ENCODE measurements at regions not wholly inside any gene's neighbourhood (a gene's known extent, or its start where the extent isn't known, plus 50 kb on each side); places are given as distances from the start of the nearest gene placed in this dataset.
A peak's percentile ranks its signal among the peaks of the same experiment; 100 is the strongest.

DNA sequence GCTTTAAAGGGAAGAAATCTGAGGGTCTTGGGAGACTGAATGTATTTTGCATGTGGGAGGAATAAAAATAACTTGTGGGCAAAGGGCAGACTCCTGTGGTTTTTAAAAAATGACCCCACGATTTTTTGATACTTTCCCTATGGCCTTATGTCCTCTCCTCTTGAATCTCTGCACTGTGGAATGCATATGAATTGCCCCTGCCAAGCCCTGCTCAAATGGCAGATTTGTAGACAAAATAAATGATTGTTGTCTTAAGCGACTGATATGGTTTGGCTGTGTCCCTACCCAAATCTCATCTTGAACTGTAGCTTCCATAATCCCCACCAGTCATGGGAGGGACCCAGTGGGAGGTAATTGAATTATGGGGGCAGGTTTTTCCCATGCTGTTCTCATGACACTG lies 223.8 kb downstream of the DACT1 start:
- DNase-seq = no peak

DNA sequence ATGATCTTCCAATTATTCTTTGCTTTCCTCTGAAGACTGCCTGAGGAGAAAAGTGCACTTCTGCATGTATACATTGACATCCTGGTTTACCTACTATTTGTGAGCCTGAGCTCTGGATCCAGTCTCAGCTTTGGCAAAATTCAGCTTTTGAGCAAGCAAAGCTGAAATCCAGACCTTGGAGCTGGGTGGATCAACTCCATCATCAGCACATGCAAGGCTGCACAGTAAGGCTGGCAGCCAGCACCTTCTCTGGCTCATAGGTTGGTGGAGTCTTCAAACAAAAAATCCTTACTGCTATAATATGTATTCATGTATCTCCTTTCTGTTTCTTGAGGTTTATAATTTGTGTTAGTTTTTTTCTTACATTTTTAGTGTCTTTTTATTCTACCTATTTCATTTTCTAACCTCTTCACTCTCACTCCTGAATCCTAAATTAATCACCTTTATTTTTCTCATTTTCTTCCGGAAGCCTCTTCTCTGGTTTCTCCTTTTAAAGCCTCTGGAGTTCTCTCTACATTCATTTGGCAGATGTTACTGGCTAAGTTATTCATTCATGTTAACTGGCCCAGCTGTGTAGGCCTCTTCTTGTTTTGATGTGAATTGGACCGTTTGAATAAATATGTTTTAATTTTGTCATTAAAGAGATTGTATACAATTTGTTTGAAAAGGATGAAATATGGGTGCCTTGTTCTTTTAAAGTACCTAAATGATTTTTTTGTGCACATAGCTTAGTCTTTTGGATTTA lies 224.8 kb downstream of the DACT1 start:
- DNase-seq = no peak

DNA sequence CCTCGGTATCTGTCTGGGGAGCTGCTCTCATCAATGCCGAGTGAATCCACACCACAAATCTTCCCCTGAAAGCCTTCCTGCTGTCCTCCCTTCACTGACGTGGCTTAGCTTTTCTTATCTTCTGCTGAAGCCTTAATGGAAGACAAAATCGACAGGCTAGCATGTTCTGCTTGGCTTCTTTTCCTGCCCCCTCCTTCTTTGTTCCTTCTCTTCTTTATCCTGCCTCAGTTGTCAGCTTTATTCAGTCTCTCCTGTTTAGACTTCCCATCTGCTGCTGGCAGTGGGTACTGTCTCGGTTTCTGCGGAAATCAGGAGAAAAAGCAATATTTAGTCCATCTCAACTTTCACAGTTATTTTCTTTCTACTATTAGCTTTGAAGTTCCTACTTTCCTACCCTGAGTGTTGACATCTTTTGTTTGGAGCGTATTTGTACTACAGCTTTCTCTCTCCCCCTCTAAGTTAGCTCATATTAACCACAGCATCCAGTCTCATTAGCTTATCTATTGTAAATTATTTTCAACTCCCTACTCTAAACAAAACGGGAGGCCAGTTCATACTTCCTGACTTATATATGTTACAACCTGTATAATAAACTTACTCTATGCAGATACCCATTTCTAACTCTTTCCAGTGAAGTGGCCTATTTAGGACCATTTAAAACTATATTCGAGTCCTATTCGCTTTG lies 226.0 kb downstream of the DACT1 start:
- peak; percentile 21 for DNase-seq

DNA sequence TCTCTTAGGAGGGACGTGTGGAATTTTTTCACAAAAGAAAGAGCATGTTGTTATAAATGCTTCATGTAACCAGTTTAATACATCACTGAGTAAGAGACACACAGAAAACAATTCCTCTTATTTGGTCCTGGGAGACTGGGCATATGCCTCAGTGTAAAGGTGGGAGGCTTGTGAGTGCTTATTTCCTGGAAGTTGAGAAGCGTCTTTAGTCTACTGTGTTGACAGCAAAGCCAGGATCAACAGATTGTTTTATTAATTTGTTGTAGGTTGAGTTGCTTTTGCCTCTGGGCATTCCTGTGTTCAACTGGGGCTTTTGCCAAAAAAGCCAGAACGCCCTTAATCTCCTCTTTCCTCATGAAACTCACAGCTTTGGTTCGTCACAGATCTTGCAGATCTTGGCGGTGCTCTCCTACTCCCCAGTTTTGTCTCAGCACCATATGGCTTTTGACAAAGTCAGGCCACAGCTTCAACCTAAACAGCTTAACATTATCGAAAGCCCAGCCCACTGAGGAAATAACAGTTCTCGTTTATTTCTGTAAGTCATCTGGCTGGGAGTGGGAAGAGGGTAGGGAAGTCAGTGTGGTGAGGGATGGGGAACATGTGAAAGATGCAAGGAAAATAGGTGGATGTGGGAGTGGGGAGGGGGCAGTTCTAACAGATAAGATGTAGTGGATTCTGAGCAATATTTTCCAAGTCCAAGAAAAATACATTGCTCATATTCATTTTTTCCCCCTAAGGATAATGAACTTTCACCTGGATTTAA lies 227.2 kb downstream of the DACT1 start:
- DNase-seq = no peak

DNA sequence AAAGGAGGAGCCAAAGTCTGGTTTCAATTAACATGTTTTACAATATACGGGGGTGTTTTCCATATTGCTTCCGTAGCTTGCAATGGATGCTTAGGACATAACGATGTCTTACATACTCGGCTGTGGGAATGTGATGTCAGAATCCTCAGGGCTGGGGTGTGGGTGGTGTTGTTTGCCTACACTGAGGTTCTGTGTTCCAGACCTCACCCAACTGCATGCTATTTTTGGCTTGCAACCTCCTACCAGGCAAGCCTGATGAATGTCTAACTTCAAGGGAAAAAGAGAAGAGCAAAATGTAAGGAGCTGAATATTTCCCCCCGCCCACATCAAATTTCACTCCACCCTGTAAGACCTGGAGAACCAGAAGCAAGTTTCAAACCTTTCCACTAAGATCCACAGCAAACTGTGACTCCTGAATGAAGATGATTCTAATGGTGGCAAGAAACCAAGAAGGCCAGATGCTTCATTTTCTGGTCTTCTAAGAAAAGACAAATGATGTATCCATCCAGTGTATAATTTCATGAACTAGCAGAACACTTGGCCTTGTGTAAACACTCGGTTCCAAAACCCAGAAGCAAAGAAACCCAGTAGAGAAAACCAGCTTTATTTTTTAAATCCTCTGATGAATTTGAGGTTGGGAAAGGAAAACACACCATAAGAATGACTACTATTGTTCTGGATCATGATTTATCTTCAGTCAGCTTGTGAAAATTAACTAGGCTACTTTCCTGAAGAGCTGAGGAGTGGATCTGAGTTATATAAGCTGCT lies 227.9 kb downstream of the DACT1 start:
- DNase-seq = no peak

DNA sequence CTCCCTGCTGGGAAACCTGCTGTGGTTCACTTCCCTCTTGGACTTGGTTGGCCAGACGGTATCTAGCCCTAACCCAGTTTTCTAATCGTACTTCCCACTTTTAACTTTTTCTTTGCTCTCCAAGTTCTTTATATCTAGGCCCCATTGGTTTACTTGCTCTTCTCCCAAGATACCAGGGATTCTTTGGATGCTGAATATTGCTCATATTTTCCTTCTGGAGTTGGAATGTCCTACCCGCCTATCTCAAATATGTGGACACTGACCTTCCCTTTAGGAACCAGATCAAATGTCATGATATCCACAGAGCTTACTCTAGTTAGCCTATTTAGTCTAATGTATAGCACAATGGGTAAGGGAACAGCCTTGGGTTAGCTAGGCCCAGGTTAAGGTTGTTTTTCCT lies 228.6 kb downstream of the DACT1 start:
- DNase-seq = no peak

DNA sequence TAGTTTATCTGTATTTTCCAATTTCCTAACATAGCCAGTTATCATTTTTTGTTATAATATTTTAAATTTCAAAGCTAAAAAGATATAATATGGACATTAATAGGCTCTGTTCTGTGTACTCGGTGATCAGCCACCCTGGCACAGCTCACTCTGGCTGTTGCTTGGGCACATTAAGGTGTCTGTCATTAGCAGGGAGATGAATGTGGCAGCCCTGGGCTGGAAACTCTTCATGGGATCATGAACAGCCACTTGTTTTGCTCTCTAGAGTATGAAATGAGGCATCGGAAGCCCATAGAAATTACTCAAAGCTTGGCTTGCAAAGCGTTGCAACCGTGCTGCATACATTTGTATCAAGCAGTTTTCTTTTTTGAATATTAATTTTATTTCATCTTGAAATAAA lies 233.2 kb downstream of the DACT1 start:
- no peak for DNase-seq

DNA sequence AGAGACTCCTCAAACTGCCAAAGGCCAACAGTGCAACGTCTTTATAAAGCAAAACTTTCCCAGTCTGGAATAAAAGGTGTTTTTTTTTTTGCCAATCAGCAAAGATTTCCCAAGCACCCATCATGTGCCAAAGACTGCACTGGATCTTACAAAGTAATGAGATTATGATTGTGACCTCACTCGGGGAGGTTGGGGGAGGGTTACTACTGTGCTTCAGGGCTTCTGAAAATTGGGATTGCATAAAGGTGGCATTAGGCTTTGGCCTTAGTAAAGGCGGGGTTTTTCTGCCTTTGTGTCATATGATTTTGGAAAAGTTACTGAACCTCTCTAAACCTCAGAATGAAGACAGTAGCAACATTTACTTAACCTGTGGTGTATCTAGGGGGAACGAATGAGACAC lies 233.8 kb downstream of the DACT1 start:
- DNase-seq = no peak

DNA sequence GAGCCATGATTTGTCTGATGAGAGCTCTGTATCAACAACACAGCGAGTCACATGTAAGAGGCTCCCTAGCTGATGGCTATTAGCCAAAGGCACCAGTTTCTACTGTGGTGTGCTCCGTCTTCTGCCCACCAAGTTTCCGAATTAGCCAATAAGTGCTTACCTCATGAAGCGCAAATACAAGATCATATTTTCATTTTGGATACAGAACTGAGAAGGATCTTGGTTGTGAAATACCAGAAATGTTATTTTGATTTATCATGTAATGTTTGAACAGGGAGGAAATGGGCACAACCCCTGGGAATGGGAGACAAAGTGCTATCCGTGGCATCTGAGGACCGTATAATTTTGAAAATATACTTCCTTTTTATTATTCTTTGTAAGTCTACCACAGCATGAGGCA lies 234.3 kb downstream of the DACT1 start:
- no peak for DNase-seq

DNA sequence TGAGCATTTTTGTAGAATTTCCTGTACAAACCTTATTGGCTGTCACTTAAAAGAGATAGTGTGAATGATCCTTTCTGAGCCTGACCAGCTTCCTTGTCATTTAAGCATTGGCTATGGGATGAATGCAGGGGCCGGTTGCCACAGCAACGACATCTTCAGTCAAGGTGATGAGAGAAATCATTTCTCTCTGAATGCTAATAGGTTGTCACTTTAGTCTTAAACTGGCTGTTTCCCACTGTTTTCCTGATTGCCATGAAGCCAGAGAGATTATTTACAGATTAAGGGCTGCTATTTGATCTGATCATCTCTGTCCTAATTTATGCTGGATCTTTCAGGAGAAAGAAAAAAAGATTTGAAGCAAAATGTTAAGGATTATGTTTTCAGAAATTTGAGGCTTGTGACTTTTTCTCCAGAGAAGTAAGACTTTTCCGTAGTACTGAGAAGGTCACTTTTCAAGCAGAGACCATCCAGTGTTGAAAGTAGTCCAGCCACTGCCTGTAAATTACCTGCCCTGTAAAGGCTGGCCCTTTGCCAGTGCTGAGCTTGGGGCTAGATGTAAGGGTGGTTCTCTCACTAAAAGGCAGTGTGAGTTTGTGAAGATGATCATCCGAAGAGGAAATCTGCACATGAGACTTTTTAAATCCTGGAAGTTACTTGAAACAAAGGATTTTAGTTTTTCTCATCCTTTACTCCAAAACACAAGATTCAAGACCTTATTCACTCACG lies 235.6 kb downstream of the DACT1 start:
- DNase-seq = no peak

DNA sequence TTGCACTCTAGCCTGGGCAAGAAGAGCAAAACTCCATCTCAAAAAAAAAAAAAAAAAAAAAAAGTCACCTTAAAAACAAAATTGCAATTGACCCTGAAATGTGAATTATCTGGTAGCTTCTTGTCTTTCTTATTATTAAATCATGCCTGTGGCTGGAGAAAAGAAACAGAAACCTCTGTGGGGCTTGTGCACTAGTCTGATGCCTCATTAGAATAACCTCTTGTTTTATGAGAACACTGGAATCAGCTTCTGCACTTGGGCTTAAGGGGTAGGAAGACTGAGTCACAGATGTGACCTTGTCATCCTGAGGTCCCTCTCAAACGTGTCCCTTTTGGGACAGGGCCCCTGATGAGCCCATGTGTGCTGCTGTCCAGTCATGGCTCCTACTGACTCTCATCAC lies 237.9 kb downstream of the DACT1 start:
- DNase-seq = no peak

DNA sequence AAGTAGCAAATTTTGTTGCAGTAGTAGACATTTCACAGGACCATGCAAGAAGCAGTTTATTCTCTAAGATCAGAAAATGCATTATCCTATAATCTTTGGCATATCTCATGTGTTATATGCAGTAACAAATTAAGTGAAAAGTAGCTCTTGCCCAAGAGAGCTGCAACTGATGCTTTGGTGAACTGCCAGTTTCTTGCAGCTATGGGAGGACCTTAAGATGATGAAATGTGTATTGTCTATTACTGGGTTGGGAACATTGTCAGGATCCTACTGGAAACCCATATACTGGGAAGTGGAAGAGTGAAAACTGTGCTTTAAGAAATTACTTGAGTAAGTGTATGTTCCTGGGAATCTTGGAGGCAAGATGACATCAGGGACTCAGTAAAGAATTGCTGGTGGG lies 238.8 kb downstream of the DACT1 start:
- no peak for DNase-seq

DNA sequence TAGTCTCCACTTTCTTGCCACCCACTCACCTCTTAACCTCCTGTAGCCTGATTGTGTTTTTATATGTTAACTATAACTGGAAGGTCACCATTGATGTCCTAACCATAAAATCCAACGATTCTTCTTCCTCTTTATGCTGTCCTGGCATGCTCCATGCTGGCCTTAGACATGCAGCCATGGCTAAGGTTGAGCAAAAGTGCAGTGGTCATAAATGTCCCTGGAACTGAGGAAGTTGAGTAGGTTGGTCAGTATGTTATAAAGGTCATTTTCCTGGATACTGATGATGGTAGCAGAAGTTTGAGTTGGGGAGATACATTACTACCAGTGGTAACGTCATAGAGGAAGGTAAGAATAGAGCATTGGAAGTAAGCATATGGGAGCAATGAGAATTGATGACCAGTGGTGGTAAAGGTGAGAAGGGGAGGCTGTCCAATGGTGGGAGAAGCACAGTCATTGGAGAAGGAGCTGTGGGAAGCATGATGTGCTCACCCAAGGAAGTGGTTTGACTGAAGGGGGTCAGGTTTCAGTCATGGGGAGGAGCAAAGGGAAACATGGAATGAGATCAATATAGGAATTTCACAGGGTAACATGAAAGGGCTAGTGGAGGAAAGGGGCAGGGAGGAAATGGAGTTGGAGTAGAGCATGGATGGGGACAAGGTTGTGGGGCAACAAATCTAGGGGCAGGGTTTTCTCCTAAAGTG lies 240.8 kb downstream of the DACT1 start:
- no peak for DNase-seq

DNA sequence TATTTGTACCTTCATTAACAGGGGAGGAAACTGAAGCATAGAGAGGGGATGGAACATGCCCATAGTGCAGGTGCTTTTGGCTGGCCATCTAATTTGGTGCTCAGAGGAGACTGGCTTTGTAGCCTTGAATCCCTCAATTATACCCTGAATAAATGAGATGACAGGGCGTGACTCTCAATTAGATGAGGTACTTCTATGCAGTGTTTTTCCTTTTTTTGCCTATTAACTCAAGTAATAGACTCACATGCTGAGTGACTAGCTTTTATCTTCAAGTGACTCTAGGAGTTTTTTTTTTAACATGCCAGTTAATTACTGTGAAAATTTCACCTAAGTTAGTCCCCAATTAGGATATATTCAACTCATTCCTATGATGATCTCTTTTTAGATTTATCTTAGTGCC lies 243.7 kb downstream of the DACT1 start:
- no peak for DNase-seq

DNA sequence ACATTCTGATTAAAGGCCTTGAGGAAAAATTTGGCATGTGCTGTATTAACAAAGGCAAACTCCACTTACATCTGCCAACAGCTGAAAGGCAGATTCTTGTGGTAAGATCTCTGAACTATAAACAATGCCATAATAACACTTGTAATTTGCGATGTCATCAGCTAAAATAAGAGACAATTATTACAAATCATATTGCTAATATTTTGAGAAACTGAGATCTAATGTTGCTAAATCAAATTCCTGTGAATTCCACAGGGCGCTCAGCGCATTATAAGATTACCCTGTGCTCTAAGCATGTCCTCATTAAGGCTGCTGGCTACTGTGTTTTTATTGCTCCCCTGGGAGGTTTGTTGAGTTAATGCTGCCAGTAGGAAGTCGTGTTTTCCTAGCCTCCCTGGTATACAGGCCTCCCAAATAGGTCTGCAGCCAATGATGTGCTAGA lies 244.8 kb downstream of the DACT1 start:
- DNase-seq = no peak

DNA sequence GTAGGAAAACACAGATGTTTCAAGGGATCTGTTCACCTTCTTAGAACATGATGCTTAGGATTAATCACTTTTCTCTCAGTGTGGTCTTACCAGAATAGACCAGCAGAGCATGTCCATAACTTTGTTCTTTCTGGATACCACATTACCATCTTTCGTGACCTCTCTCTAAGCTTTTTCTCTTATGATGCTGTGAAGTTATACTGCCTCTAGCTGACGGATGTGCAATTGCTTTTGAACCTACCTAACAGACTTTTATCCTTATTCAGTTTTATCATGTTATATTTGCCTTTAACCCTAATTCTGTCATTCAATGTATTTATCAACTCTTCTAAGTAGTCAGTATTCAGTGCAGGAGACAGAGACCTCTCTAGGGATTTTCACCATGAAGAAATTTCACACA lies 246.7 kb downstream of the DACT1 start:
- DNase-seq = no peak

DNA sequence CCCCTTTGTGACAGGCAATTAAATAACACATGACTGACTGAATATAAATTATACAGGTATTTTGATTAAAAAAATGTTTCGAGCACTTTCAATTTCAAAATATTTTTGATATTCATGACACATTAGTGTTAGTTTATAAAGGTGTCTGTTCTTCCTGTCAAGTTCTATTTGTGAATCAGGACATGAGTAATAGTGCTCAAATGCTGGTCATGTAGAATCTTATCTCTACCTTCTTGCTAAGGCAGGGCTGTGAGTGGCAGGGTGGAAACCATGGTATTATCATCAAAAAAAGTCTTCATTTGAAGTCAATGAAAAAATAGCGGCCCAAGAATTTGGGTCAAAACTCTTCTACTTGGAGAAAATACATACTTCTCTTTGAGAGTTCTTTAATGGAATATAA lies 250.2 kb downstream of the DACT1 start:
- no peak for DNase-seq

DNA sequence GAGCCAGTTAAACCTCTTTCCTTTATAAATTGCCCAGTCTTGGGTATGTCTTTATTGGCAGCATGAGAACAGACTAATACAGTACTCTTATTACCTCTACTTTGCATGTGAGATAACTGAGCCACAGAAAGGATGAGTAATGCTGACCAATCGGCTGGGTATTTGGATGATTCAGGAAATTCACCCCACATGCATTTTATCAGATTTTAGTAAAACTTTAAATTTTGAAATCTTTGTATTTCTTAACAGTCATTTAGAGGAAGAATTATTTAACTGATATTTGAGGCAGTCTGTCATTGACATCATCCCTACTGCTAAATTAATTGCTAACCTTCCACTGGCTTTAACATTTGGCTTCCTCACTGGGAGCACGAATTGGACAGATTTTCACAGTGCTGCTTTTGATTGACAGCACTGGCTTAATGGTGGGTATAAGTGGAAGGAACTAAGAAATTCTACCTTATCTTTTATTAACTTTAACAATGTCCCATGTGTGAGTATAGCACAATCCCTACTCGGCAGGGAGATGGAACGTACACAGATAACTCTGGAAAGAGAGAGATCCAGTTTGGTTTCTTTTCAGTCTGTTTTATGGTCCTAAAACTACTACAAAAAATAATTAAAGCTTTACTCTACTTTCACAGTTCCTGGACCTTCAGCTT lies 261.0 kb downstream of the DACT1 start:
- no peak for DNase-seq

DNA sequence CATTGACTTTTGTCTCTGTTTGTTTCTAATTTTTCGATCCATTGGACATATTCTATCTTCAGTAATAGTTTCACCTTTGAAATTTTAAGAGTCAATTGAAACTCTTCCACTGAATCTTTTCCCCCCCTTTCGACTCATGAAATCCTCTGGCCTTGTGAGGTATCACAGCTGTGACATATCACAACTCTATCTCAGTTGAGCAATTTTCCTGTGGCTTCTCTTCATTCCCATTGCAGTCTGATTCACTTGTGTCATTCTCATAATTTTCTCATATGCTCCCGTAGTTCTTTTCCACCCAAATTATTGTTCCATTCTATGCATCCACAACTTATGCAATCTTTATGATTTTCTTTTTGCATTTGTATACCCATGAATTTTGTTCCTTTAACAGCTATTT lies 261.6 kb downstream of the DACT1 start:
- DNase-seq = no peak

DNA sequence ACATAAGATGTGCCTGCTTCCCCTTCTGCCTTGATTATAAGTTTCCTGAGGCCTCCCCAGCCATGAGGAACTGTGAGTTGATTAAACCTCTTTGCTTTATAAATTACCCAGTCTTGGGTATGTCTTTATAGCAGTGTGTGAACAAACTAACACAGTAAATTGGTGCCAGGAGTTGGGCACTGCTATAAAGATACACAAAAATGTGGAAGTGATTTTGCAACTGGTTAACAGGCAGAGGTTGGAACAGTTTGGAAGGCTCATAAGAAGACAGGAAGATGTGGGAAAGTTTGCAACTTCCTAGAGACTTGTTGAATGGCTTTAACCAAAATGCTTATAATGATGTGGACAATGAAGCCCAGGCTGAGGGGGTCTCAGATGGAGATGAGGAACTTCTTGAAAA lies 264.1 kb downstream of the DACT1 start:
- DNase-seq = no peak

DNA sequence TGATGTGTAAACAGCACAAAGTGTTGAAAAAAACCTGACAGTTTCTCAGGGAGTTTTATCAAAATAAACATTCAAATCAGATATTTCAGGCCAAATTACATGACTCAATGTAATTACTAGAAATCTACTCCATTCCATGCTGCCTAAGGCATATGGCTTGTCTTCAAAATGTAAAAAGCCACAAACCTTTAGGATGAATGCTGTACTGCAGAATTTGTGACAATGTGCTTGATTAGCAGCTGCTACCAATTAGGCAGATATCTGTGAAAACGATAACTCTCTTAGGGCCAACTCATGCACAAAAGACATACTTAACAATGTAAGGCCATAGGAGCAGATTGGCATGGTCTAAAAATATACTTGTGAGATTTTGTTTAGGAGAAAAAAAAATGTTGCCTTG lies 267.0 kb downstream of the DACT1 start:
- no peak for DNase-seq

Measured in retina (tissue), 1 donor.